RWPE1 (cell line): ENCODE measurements at regions not wholly inside any gene's neighbourhood (a gene's known extent, or its start where the extent isn't known, plus 50 kb on each side); places are given as distances from the start of the nearest gene placed in this dataset.

Experiments used
- CTCF ChIA-PET: fragments of 350-600 bp; sonication (Branson Sonifier 250); formaldehyde crosslinking; extraction: SDS; loops from one replicate; lab custom pipeline; 2021; lab: Yijun Ruan, JAX
- POLR2A ChIA-PET: fragments of 400-600 bp; formaldehyde crosslinking; extraction: SDS; loops from one replicate; lab custom pipeline; 2020; ENCODE audit warnings: antibody characterized with exemption; ENCODE audit not compliant: low non-redundant PET; lab: Yijun Ruan, JAX
- DNase-seq: peaks from one replicate; pipeline ENCODE4 v3.0.0; 2012; ENCODE audit warnings: low spot score
- H3K27ac ChIP-seq: fragments of 450-650 bp; 2 replicates; pipeline ENCODE4 v1.5.1; 2017
- CTCF ChIP-seq: fragments of 450-650 bp; conservative IDR thresholded peaks from 2 replicates; pipeline ENCODE4 v1.5.1; 2017; ENCODE audit warnings: low read depth, mild to moderate bottlenecking

GRCh38 chr13:36493046-36493445 is 60.8 kb downstream of the CCNA1 start:
- DNase-seq: no peak
- ChIA-PET CTCF (interaction anchor here (0.5 kb wide), 1 partner anchor 914 kb away, joined by 3 read pairs; no protein-coding TSS in a partner anchor), POLR2A (no interaction called here)
- H3K27ac ChIP-seq: no peak overlapping the region
- no peak for TF ChIP-seq CTCF

- ChIA-PET POLR2A (no interaction called here), CTCF (no interaction called here)
- no peak overlapping the region for H3K27ac ChIP-seq
- TF ChIP-seq CTCF: no peak
- no peak for DNase-seq
Observed at GRCh38 chr13:36495431-36495830, 63.1 kb downstream of the CCNA1 start.

GRCh38 chr13:36509369-36509768 is 77.1 kb downstream of the CCNA1 start:
- no peak overlapping the region for H3K27ac ChIP-seq
- ChIA-PET POLR2A (no interaction called here), CTCF (no interaction called here)
- DNase-seq: no peak
- TF ChIP-seq CTCF: no peak

- TF ChIP-seq CTCF: no peak
- POLR2A ChIA-PET: no interaction called here
- H3K27ac ChIP-seq: no peak overlapping the region
- CTCF ChIA-PET: interaction anchor here (0.6 kb wide), 1 partner anchor 1464 kb away, joined by 3 read pairs; no protein-coding TSS in a partner anchor
- DNase-seq: no peak
Observed at GRCh38 chr13:36512771-36513170, 80.5 kb downstream of the CCNA1 start.

GRCh38 chr13:36513266-36513665 is 81.0 kb downstream of the CCNA1 start:
- no peak for DNase-seq
- H3K27ac ChIP-seq: no peak overlapping the region
- CTCF ChIA-PET: interaction anchor here (0.6 kb wide), 1 partner anchor 1463 kb away, joined by 3 read pairs; no protein-coding TSS in a partner anchor
- no peak for TF ChIP-seq CTCF
- POLR2A ChIA-PET: no interaction called here

- POLR2A ChIA-PET: no interaction called here
- CTCF ChIA-PET: interaction anchor here (0.6 kb wide), 1 partner anchor 13 kb away, joined by 3 read pairs; no protein-coding TSS in a partner anchor
- H3K27ac ChIP-seq: no peak overlapping the region
- DNase-seq: no peak
- no peak for TF ChIP-seq CTCF
Observed at GRCh38 chr13:36515466-36515865, 83.2 kb downstream of the CCNA1 start.
